Kidney (tissue), 13 donors: ENCODE measurements at regions not wholly inside any gene's neighbourhood (a gene's known extent, or its start where the extent isn't known, plus 50 kb on each side); places are given as distances from the start of the nearest gene placed in this dataset.

ENCODE experiments used
- DNase-seq, 5 donors: peaks; one replicate each; pipeline ENCODE4 v3.0.0-alpha.2; 2013 to 2020
- FAIRE-seq: peaks from 2 replicates; lab custom pipeline; 2012; peaks lifted over from hg19 to GRCh38; lab: Jason Lieb, UNC
- H3K27ac ChIP-seq, 2 donors: one replicate each; pipeline ENCODE4 v1.7.0; 2013; ENCODE audit warnings: low read depth in 2 of 2, low read length in 2 of 2, inconsistent platforms in 1 of 2
- H3K27me3 ChIP-seq: one replicate; pipeline ENCODE4 v1.7.1; 2013; ENCODE audit warnings: low read length, inconsistent platforms; ENCODE audit not compliant: control insufficient read depth, insufficient read depth
- H3K36me3 ChIP-seq, 3 donors: one replicate each; pipeline versions ENCODE4 v1.7.0 to v1.7.1; 2013; ENCODE audit warnings: low read length in 3 of 3, control low read depth in 1 of 3, inconsistent platforms in 1 of 3; ENCODE audit not compliant: insufficient read depth in 3 of 3, control insufficient read depth in 2 of 3
- H3K4me1 ChIP-seq, 3 donors: one replicate each; pipeline versions ENCODE4 v1.7.0 to v1.7.1; 2013; ENCODE audit warnings: low read length in 3 of 3, inconsistent platforms in 1 of 3, low read depth in 1 of 3; ENCODE audit not compliant: control insufficient read depth in 2 of 3, insufficient read depth in 2 of 3
- H3K4me3 ChIP-seq, 3 donors: one replicate each; pipeline versions ENCODE4 v1.7.0 to v1.8.1; 2013; ENCODE audit warnings: low read length in 3 of 3, control low read depth in 1 of 3, inconsistent platforms in 1 of 3
- H3K9ac ChIP-seq, 3 donors: one replicate each; pipeline versions ENCODE4 v1.7.0 to v1.7.1; 2013; ENCODE audit warnings: low read length in 3 of 3, control low read depth in 1 of 3, inconsistent platforms in 1 of 3
- H3K9me3 ChIP-seq, 3 donors: one replicate each; pipeline versions ENCODE4 v1.7.0 to v1.7.1; 2013; ENCODE audit warnings: low read length in 3 of 3, control low read depth in 1 of 3, inconsistent platforms in 1 of 3; ENCODE audit not compliant: control insufficient read depth in 2 of 3, insufficient read depth in 1 of 3
- intact Hi-C: fragments of 100-400 bp; cut with DNase I; formaldehyde crosslinking; loops from one replicate; pipeline ENCODE4 v1.11.1; 2022
- TF ChIP-seq, protein P1 (sequence below): IDR thresholded peaks from 3 replicates; pipeline ENCODE4 v1.5.1; 2012; ENCODE audit warnings: mild to moderate bottlenecking, moderate library complexity, borderline replicate concordance; ENCODE audit not compliant: insufficient read depth; ENCODE audit errors: extremely low read depth
- donor health status: control.
- donor health status: control.
- donor health status: control.
- donor health status: control.
- donor health status: control.
- donor health status: DM: yes; HTN: yes; CAD: no.
- donor health status: Normal renal cell carcinoma (clear cell type).

DNA sequence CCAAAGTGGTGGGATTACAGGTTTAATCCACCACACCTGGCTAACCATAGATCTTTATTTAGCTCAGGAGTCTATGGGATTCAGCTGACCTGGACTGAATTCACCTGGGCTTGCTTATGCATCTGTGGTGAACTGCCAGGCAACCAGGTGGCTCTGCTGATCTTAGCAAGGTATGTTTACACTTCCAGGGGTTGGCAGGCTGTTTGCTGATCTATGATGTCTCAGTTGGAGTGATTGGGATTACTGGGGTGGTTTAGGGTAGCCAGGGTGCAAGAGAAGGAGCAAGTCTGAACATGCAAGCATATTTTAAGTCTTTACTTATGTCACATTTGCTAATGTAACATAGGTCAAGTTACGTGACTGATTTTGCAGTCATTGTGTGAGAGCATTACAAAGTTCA lies 63.6 kb upstream of the JAK2 start:
- Histone ChIP-seq H3K4me3 (no peak overlapping the region), H3K9ac (no peak overlapping the region), H3K36me3 (no peaks in the 10 kb centered on the region), H3K9me3 (no peaks in the 10 kb centered on the region), H3K27ac (no peak overlapping the region), H3K4me1 (no peaks in the 10 kb centered on the region), H3K27me3 (no peaks in the 10 kb centered on the region)
- intact Hi-C loops: no loop called here
- FAIRE-seq (no peak), DNase-seq (no peak)
- TF ChIP-seq, protein P1, sequence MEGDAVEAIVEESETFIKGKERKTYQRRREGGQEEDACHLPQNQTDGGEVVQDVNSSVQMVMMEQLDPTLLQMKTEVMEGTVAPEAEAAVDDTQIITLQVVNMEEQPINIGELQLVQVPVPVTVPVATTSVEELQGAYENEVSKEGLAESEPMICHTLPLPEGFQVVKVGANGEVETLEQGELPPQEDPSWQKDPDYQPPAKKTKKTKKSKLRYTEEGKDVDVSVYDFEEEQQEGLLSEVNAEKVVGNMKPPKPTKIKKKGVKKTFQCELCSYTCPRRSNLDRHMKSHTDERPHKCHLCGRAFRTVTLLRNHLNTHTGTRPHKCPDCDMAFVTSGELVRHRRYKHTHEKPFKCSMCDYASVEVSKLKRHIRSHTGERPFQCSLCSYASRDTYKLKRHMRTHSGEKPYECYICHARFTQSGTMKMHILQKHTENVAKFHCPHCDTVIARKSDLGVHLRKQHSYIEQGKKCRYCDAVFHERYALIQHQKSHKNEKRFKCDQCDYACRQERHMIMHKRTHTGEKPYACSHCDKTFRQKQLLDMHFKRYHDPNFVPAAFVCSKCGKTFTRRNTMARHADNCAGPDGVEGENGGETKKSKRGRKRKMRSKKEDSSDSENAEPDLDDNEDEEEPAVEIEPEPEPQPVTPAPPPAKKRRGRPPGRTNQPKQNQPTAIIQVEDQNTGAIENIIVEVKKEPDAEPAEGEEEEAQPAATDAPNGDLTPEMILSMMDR: no peak

DNA sequence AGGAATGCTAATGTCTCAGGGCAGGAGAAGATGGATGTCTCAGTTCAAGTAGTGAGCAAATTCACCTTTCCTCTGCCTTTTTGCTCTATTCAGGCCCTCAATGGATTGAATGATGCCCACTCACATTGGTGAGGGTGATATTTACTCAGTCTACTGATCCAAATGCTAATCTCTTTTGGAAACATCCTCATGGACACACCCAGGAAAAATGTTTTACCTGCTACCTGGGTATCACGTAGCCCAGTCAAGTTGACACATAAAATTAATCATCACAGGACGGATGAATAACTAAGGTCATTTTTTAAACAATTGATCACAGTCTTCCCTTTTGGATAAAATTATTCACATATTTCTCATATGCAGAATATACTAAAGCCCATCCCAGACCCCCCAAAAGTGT lies 63.0 kb upstream of the JAK2 start:
- no peak overlapping the region for H3K4me3 ChIP-seq
- no peaks in the 10 kb centered on the region for H3K27me3 ChIP-seq
- FAIRE-seq (no peak), DNase-seq (no peak)
- no peaks in the 10 kb centered on the region for H3K36me3 ChIP-seq
- H3K9ac ChIP-seq: no peak overlapping the region
- H3K9me3 ChIP-seq: no peaks in the 10 kb centered on the region
- TF ChIP-seq, protein P1: no peak
- intact Hi-C loops: no loop called here
- no peaks in the 10 kb centered on the region for H3K4me1 ChIP-seq
- no peak overlapping the region for H3K27ac ChIP-seq

DNA sequence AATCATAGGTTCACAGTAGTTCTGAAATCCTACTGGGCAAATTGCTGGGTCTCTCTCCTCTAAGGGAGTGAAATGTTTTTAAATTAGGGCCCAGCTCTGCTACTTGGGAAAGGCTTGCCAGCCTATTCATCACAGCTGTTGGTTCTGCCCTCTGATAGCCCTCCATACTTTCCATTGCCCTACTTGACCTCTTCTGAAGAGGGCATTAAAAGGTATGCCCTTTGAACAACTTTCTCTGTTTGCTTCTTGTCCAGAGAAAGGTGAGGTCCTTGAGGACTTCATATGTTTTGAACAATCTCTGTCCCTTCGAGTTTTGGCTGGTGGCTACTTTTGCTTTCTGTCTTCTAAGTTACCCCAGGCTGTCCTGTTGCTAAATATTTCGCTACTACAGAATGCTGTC lies 62.3 kb upstream of the JAK2 start:
- Histone ChIP-seq H3K4me3 (no peak overlapping the region), H3K4me1 (no peaks in the 10 kb centered on the region), H3K27me3 (no peaks in the 10 kb centered on the region), H3K9me3 (no peaks in the 10 kb centered on the region), H3K9ac (no peak overlapping the region), H3K36me3 (no peaks in the 10 kb centered on the region), H3K27ac (no peak overlapping the region)
- FAIRE-seq (no peak), DNase-seq (no peak)
- TF ChIP-seq, protein P1: no peak
- intact Hi-C loops: no loop called here

DNA sequence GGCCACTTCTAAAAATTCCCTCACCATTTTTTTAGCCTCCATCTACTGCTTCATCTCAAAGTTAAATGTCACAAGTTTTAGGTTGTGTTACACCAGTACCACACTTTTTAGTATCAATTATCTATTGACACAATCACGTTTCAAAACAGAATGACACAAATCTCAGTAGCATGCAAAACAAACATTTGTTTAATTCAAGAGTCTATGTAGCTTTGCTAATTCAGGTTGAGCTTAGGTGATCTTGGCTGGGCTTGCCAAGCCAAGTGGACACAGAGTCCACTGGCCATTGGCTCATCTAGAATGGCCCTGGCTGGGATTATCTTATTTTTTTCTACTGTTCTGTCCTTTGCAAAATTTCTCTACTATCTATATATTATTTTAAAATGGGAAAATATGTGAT lies 61.9 kb upstream of the JAK2 start:
- no peak for DNase-seq
- H3K9ac ChIP-seq: no peak overlapping the region
- no peaks in the 10 kb centered on the region for H3K36me3 ChIP-seq
- H3K27me3 ChIP-seq: no peaks in the 10 kb centered on the region
- intact Hi-C loops: no loop called here
- H3K27ac ChIP-seq: no peak overlapping the region
- TF ChIP-seq, protein P1: no peak
- no peak overlapping the region for H3K4me3 ChIP-seq
- no peaks in the 10 kb centered on the region for H3K4me1 ChIP-seq
- no peak for FAIRE-seq
- H3K9me3 ChIP-seq: no peaks in the 10 kb centered on the region
